ENCODE measurements at regions not wholly inside any gene's neighbourhood (a gene's known extent, or its start where the extent isn't known, plus 50 kb on each side); places are given as distances from the start of the nearest gene placed in this dataset.

GRCh38 chr5:5643481-5643880 lies 221.0 kb downstream of the ICE1 start:
- Histone ChIP-seq H3K18ac (ENCODE audit: extremely low read depth, low read length) (no peak overlapping the region), H2BK15ac (ENCODE audit: low read length) (no peak overlapping the region), H2BK5ac (ENCODE audit: low read depth, low read length) (no peak overlapping the region), H3K56ac (replicated peaks; ENCODE audit: insufficient read length, low read depth, low read length) (no peak overlapping the region), H2BK12ac (ENCODE audit: low read depth, low read length) (no peak overlapping the region), H3K4me1 (replicated peaks in 1 of 4; ENCODE audit: control insufficient read depth in 3 of 4, insufficient read depth in 4 of 4, low read length in 3 of 4) (no peaks in the 10 kb centered on the region), H3K36me3 (ENCODE audit: control insufficient read depth in 2 of 4, insufficient read depth in 4 of 4, low read length in 3 of 4) (no peaks in the 10 kb centered on the region), H3K23me2 (ENCODE audit: low read depth, low read length) (no peaks in the 10 kb centered on the region), H3K4ac (replicated peaks; ENCODE audit: insufficient read length, low read depth, low read length) (no peak overlapping the region), H3K4me3 (ENCODE audit: extremely low read depth in 1 of 4, insufficient read depth in 2 of 4, low read depth in 3 of 4, low read length in 4 of 4) (no peak overlapping the region), H2AFZ (ENCODE audit: low read length) (no peak overlapping the region), H3K27me3 (replicated peaks in 1 of 4; ENCODE audit: control insufficient read depth in 3 of 4, extremely low read depth in 1 of 4, insufficient read depth in 3 of 4, low read length in 3 of 4) (no peaks in the 10 kb centered on the region), H4K91ac (replicated peaks; ENCODE audit: insufficient read length, low read length) (no peak overlapping the region), H3K79me2 (ENCODE audit: control insufficient read depth in 1 of 2, insufficient read depth in 2 of 2, low read length in 2 of 2) (no peaks in the 10 kb centered on the region), H4K5ac (ENCODE audit: insufficient read length, low read depth, low read length) (no peak overlapping the region), H4K8ac (ENCODE audit: extremely low read depth, insufficient read depth, low read length) (no peak overlapping the region), H2BK20ac (ENCODE audit: low read length) (no peak overlapping the region), H3K14ac (ENCODE audit: insufficient read length) (no peak overlapping the region), H4K20me1 (replicated peaks in 1 of 2; ENCODE audit: control insufficient read depth in 1 of 2, insufficient read depth in 2 of 2, low read length in 2 of 2) (no peaks in the 10 kb centered on the region), H2BK120ac (replicated peaks; ENCODE audit: low read depth, low read length) (no peak overlapping the region), H3K4me2 (ENCODE audit: insufficient read depth in 1 of 2, low read depth in 2 of 2, low read length in 2 of 2) (no peak overlapping the region), H3K23ac (ENCODE audit: insufficient read length) (no peak overlapping the region), H3K27ac (ENCODE audit: low read depth, low read length) (no peak overlapping the region), H3K9ac (replicated peaks in 1 of 4; ENCODE audit: extremely low read depth in 1 of 4, low read depth in 3 of 4, low read length in 3 of 4) (no peak overlapping the region), H3K79me1 (ENCODE audit: low read depth, low read length) (no peaks in the 10 kb centered on the region), H2AK5ac (ENCODE audit: low read depth, low read length) (no peak overlapping the region), H3K9me3 (ENCODE audit: insufficient read depth in 2 of 2, low read depth in 1 of 2, low read length in 1 of 2) (no peaks in the 10 kb centered on the region)
- no peak for TF ChIP-seq FOSL1 (IDR thresholded peaks at IDR 0.05; ENCODE audit: insufficient read depth, low read depth, low read length)
- TF ChIP-seq SAP30 (IDR thresholded peaks at IDR 0.05; ENCODE audit: insufficient read depth, insufficient replicate concordance, low read length), result no peak
- TF ChIP-seq SP4 (IDR thresholded peaks at IDR 0.05; ENCODE audit: low read length), result no peak
- TF ChIP-seq EZH2 (IDR thresholded peaks at IDR 0.05; ENCODE audit: low read depth, low read length, severe bottlenecking), result no peak
- no peak for TF ChIP-seq CTBP2 (IDR thresholded peaks at IDR 0.05; ENCODE audit: borderline replicate concordance, insufficient read depth, insufficient read length, low read length)
- no peak for TF ChIP-seq BRCA1 (IDR thresholded peaks at IDR 0.05; ENCODE audit: low read depth, low read length)
- TF ChIP-seq NRF1 (IDR thresholded peaks at IDR 0.05; ENCODE audit: low read depth, low read length), result no peak
- no peak for TF ChIP-seq RAD21 (IDR thresholded peaks at IDR 0.05 in 1 of 2, conservative IDR thresholded peaks at IDR 0.05 in 1 of 2; ENCODE audit: low read depth in 2 of 2, low read length in 2 of 2)
- no peak for TF ChIP-seq HDAC2 (IDR thresholded peaks at IDR 0.05; ENCODE audit: borderline replicate concordance in 1 of 2, low read depth in 2 of 2, low read length in 2 of 2)
- no peak for TF ChIP-seq JUN (IDR thresholded peaks at IDR 0.05; ENCODE audit: low read depth, low read length)
- TF ChIP-seq JUND (IDR thresholded peaks at IDR 0.05; ENCODE audit: low read length), result no peak
- no peak for TF ChIP-seq CREB1 (IDR thresholded peaks at IDR 0.05)
- 89% methylated on average over 4 of the region's 4 CpGs; no CpG with 5 or more reads in 1 of the 2 experiments for WGBS, 2 experiments (ENCODE audit: extremely low coverage in 1 of 2, insufficient coverage in 1 of 2, insufficient read length in 1 of 2, insufficient replicate concordance in 2 of 2, low coverage in 1 of 2, low lambda C conversion rate in 2 of 2, missing lambda C conversion rate in 1 of 2)
- CTCF ChIA-PET (ENCODE audit: partially characterized antibody), result interaction anchor here (0.7 kb wide), 1 partner anchor 144 kb away, joined by 3 read pairs; no protein-coding TSS in a partner anchor
- POLR2A ChIA-PET (ENCODE audit: partially characterized antibody), result no interaction called here
- no peak for FAIRE-seq
- DNase-seq (ENCODE audit: low read depth in 1 of 2, low spot score in 2 of 2), result no peak

Measured in H1 (cell line).